GM10266 (cell line): ENCODE measurements at regions not wholly inside any gene's neighbourhood (a gene's known extent, or its start where the extent isn't known, plus 50 kb on each side); places are given as distances from the start of the nearest gene placed in this dataset.

Experiments used
- DNase-seq: peaks from one replicate; pipeline ENCODE4 v3.0.0; 2012; ENCODE audit errors: extremely low spot score
- CTCF ChIP-seq: IDR thresholded peaks from 2 replicates; pipeline ENCODE4 v1.5.1; 2012; ENCODE audit warnings: mild to moderate bottlenecking, low read depth; ENCODE audit not compliant: control insufficient read depth, insufficient read depth; ENCODE audit errors: missing control alignments

GRCh38 chr1:185600641-185601040, 133.6 kb upstream of the HMCN1 start:
- no peak for TF ChIP-seq CTCF
- DNase-seq = no peak

- no peak for TF ChIP-seq CTCF
- DNase-seq = no peak
Observed at GRCh38 chr1:185598332-185598731, 135.9 kb upstream of the HMCN1 start.

- peak; percentile 60 for DNase-seq
- peak; percentile 77 for TF ChIP-seq CTCF
Observed at GRCh38 chr1:185595835-185596667, 138.1 kb upstream of the HMCN1 start.

- DNase-seq = no peak
Observed at GRCh38 chr1:185594786-185595410, 139.3 kb upstream of the HMCN1 start.

GRCh38 chr1:185593271-185593670, 140.9 kb upstream of the HMCN1 start:
- DNase-seq = no peak
- TF ChIP-seq CTCF = no peak

More at GRCh38 chr1:185594786-185595410, 139.3 kb upstream of the HMCN1 start:
- no peak for TF ChIP-seq CTCF

GRCh38 chr1:185585770-185586169, 148.4 kb upstream of the HMCN1 start:
- no peak for DNase-seq
- TF ChIP-seq CTCF = no peak
